HepG2 (cell line): ENCODE measurements at regions not wholly inside any gene's neighbourhood (a gene's known extent, or its start where the extent isn't known, plus 50 kb on each side); places are given as distances from the start of the nearest gene placed in this dataset.

ENCODE experiments used
- ATAC-seq: fragments of 200-7000 bp; cut with Tn5 transposase; 3 replicates; pipeline ENCODE4 v1.9.1; 2020; ENCODE audit warnings: mild to moderate bottlenecking, moderate library complexity
- BruUV-seq: library from RNA; stranded (reverse); fragments of 400-500 nt; replicated peaks from 2 replicates; lab custom pipeline; 2021; lab: Mats Ljungman, UMichigan
- CTCF ChIA-PET: fragments of 300-600 bp; formaldehyde crosslinking; extraction: SDS; loops from one replicate; lab custom pipeline; 2021; ENCODE audit warnings: low total read pairs, inconsistent platforms, low intra/inter-chr PET ratio; lab: Yijun Ruan, JAX
- POLR2A ChIA-PET: fragments of 350-600 bp; sonication (Branson Sonifier 250); formaldehyde crosslinking; loops from one replicate; lab custom pipeline; 2020; ENCODE audit warnings: antibody characterized with exemption, inconsistent platforms; lab: Yijun Ruan, JAX
- DNase-seq: peaks from one replicate; pipeline ENCODE4 v3.0.0-alpha.2; 2015; ENCODE audit warnings: low spot score
- FAIRE-seq: peaks from 3 replicates; lab custom pipeline; 2011; peaks lifted over from hg19 to GRCh38; lab: Jason Lieb, UNC
- H2AFZ ChIP-seq: one replicate; pipeline ENCODE4 v1.6.1; 2011; ENCODE audit warnings: low read length, inconsistent platforms
- H3K27ac ChIP-seq: fragments of 300-600 bp; 3 replicates; pipeline ENCODE4 v1.8.0; 2011; ENCODE audit warnings: mixed run types, mild to moderate bottlenecking, mixed read lengths, low read length, inconsistent platforms; ENCODE audit not compliant: insufficient read depth; ENCODE audit errors: extremely low read length
- H3K27me3 ChIP-seq, 2 experiments: fragments of 200-600 bp in 1 of 2; 2 replicates in 1 of 2; 3 replicates in 1 of 2; pipeline versions ENCODE4 v1.6.0 to v1.8.0; 2011; ENCODE audit warnings: low read length in 2 of 2, mild to moderate bottlenecking in 2 of 2, moderate library complexity in 2 of 2, inconsistent platforms in 1 of 2; ENCODE audit not compliant: insufficient read depth in 2 of 2, control insufficient read depth in 1 of 2
- H3K36me3 ChIP-seq, 2 experiments: fragments of 200-600 bp in 1 of 2; replicated peaks in 1 of 2; 2 replicates in 1 of 2; 3 replicates in 1 of 2; pipeline versions ENCODE4 v1.5.1 to v1.8.0; 2011; ENCODE audit warnings: low read length in 2 of 2, inconsistent platforms in 1 of 2; ENCODE audit not compliant: insufficient read depth in 2 of 2, control insufficient read depth in 1 of 2
- H3K4me1 ChIP-seq: 2 replicates; pipeline ENCODE4 v1.5.1; 2012; ENCODE audit warnings: low read length, inconsistent platforms; ENCODE audit not compliant: insufficient read depth
- H3K4me2 ChIP-seq: 2 replicates; pipeline ENCODE4 v1.6.0; 2011; ENCODE audit warnings: low read depth, low read length, inconsistent platforms
- H3K4me3 ChIP-seq, 3 experiments: fragments of 200-600 bp in 1 of 3; sonication (generic), shearing (Covaris generic) in 1 of 3; replicated peaks in 1 of 3; 2 replicates each; pipeline ENCODE4 v1.5.1; 2011 to 2016; ENCODE audit warnings: low read length in 3 of 3, inconsistent platforms in 2 of 3, low read depth in 2 of 3, mild to moderate bottlenecking in 2 of 3, control low read depth in 1 of 3, mixed read lengths in 1 of 3; ENCODE audit not compliant: insufficient read depth in 1 of 3
- H3K79me2 ChIP-seq: one replicate; pipeline ENCODE4 v1.6.1; 2011; ENCODE audit warnings: low read length, inconsistent platforms; ENCODE audit not compliant: insufficient read depth
- H3K9ac ChIP-seq: 2 replicates; pipeline ENCODE4 v1.6.0; 2011; ENCODE audit warnings: mild to moderate bottlenecking, low read depth, low read length, inconsistent platforms; ENCODE audit not compliant: insufficient read depth
- H3K9me3 ChIP-seq: 2 replicates; pipeline ENCODE4 v1.5.1; 2012; ENCODE audit warnings: mild to moderate bottlenecking, low read length
- H4K20me1 ChIP-seq: 2 replicates; pipeline ENCODE4 v1.6.0; 2011; ENCODE audit warnings: inconsistent platforms, mild to moderate bottlenecking, low read length, moderate library complexity; ENCODE audit not compliant: insufficient read depth
- CEBPB ChIP-seq: IDR thresholded peaks from 2 replicates; pipeline ENCODE4 v1.6.1; 2011; ENCODE audit warnings: low read depth, low read length, improper control_type of control experiment, borderline replicate concordance
- GRHL1 ChIP-seq: sonication (generic); formaldehyde crosslinking; conservative IDR thresholded peaks from 2 replicates; pipeline ENCODE4 v1.8.0; 2022; ENCODE audit warnings: missing genetic modification reagents
- ZNF749 ChIP-seq: sonication (generic); formaldehyde crosslinking; IDR thresholded peaks from 2 replicates; pipeline ENCODE4 v1.8.0; 2022; ENCODE audit warnings: mild to moderate bottlenecking, missing genetic modification reagents, moderate library complexity, borderline replicate concordance
- ZXDC ChIP-seq: sonication (generic); formaldehyde crosslinking; IDR thresholded peaks from 2 replicates; pipeline ENCODE4 v1.5.0; 2020; ENCODE audit warnings: mild to moderate bottlenecking, missing genetic modification reagents
- whole genome bisulfite sequencing: methylation state at CpG from one replicate; pipeline ENCODE4 v1.1.6; 2017; ENCODE audit warnings: low lambda C conversion rate; 5-methylcytosine and 5-hydroxymethylcytosine counted together
- in situ Hi-C: cut with HindIII; loops from 2 replicates; pipeline ENCODE4 v1.10.0; 2017; ENCODE audit warnings: low pct_unique_long_range_greater_than_20kb; ENCODE audit not compliant: extremely low pct_ligation_motif_present
- intact Hi-C: fragments of 100-400 bp; cut with micrococcal nuclease; formaldehyde crosslinking; loops from one replicate; pipeline ENCODE4 v1.10.0; 2022; ENCODE audit not compliant: unreplicated experiment

GRCh38 chr1:232493869-232494268 lies 136.1 kb downstream of the SIPA1L2 start (continued):
- TF ChIP-seq ZXDC (CRISPR knock-in tag) (no peak), ZNF749 (CRISPR knock-in tag) (no peak)

GRCh38 chr1:232489256-232489655 lies 140.7 kb downstream of the SIPA1L2 start:
- CTCF ChIA-PET = no interaction called here
- intact Hi-C loops (no loop called here), in situ Hi-C loops (no loop called here)
- TF ChIP-seq GRHL1 (no peak), CEBPB (peak; percentile 56)
- no peak overlapping the region for H3K4me3 ChIP-seq
- H3K27ac ChIP-seq = no peak overlapping the region
- WGBS = 52% methylated on average over 4 of the region's 4 CpGs
- H3K27me3 ChIP-seq = peaks cover 0 to under 1% of the 10 kb centered on the region in 2 experiments; a peak in 1 of 5 replicates
- no peaks in the 10 kb centered on the region for H3K79me2 ChIP-seq
- no peaks in the 10 kb centered on the region for H3K9me3 ChIP-seq
- POLR2A ChIA-PET = no interaction called here
- no peak for ATAC-seq
- H3K9ac ChIP-seq = no peak overlapping the region
- H3K4me1 ChIP-seq = no peaks in the 10 kb centered on the region
- no peak overlapping the region for H2AFZ ChIP-seq
- BruUV-seq = no TSS peak
- no peaks in the 10 kb centered on the region for H4K20me1 ChIP-seq
- H3K4me2 ChIP-seq = no peak overlapping the region
- FAIRE-seq = no peak
- DNase-seq = no peak
- no peaks in the 10 kb centered on the region for H3K36me3 ChIP-seq
